Erythroblast (primary cell): ENCODE measurements at regions not wholly inside any gene's neighbourhood (a gene's known extent, or its start where the extent isn't known, plus 50 kb on each side); places are given as distances from the start of the nearest gene placed in this dataset.

Experiments
- GATA1 ChIP-seq: IDR thresholded peaks from 2 replicates; pipeline ENCODE4 v1.6.1; 2011; ENCODE audit warnings: low read depth, mild to moderate bottlenecking, control low read depth, low read length, moderate library complexity
- POLR2A ChIP-seq: IDR thresholded peaks from 2 replicates; pipeline ENCODE4 v1.6.1; 2011; ENCODE audit warnings: mild to moderate bottlenecking, low read length

GRCh38 chr5:89307972-89308371 lies 425.0 kb upstream of the MEF2C start:
- TF ChIP-seq POLR2A (no peak), GATA1 (no peak)
